ENCODE measurements at regions not wholly inside any gene's neighbourhood (a gene's known extent, or its start where the extent isn't known, plus 50 kb on each side); places are given as distances from the start of the nearest gene placed in this dataset.

DNA sequence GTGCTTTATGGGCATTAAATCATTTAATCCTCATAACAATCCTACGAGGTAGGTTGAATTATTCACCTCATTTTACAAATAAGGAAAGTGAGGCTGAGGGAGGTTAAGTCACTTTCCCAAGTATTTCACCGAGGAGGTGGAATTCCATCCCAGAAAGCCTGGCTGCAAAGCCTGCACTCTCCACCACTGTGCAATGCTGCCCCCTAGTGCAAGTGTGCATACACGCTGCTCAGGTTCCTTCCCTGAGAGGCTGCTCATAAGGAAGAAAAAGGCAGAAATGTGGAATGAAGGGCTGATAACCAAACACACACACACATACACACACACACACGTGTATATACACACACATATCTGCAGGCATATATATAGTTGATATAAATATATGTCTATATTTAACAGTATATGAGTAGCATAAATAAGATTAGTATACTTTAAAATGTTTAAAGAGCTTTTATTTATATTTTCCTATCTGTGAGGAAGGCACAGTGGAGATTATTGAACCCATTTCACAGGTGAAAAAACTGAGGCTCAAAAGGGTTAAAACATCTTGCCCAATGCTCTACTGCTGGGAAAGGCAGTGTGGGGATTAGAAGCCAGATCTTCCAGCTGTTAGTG is 714.5 kb upstream of the TENM3 start:
- TF ChIP-seq, protein P1, sequence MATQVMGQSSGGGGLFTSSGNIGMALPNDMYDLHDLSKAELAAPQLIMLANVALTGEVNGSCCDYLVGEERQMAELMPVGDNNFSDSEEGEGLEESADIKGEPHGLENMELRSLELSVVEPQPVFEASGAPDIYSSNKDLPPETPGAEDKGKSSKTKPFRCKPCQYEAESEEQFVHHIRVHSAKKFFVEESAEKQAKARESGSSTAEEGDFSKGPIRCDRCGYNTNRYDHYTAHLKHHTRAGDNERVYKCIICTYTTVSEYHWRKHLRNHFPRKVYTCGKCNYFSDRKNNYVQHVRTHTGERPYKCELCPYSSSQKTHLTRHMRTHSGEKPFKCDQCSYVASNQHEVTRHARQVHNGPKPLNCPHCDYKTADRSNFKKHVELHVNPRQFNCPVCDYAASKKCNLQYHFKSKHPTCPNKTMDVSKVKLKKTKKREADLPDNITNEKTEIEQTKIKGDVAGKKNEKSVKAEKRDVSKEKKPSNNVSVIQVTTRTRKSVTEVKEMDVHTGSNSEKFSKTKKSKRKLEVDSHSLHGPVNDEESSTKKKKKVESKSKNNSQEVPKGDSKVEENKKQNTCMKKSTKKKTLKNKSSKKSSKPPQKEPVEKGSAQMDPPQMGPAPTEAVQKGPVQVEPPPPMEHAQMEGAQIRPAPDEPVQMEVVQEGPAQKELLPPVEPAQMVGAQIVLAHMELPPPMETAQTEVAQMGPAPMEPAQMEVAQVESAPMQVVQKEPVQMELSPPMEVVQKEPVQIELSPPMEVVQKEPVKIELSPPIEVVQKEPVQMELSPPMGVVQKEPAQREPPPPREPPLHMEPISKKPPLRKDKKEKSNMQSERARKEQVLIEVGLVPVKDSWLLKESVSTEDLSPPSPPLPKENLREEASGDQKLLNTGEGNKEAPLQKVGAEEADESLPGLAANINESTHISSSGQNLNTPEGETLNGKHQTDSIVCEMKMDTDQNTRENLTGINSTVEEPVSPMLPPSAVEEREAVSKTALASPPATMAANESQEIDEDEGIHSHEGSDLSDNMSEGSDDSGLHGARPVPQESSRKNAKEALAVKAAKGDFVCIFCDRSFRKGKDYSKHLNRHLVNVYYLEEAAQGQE (IDR thresholded peaks at IDR 0.05; ENCODE audit: insufficient replicate concordance, low read depth), result no peak
- TF ChIP-seq, protein P2, sequence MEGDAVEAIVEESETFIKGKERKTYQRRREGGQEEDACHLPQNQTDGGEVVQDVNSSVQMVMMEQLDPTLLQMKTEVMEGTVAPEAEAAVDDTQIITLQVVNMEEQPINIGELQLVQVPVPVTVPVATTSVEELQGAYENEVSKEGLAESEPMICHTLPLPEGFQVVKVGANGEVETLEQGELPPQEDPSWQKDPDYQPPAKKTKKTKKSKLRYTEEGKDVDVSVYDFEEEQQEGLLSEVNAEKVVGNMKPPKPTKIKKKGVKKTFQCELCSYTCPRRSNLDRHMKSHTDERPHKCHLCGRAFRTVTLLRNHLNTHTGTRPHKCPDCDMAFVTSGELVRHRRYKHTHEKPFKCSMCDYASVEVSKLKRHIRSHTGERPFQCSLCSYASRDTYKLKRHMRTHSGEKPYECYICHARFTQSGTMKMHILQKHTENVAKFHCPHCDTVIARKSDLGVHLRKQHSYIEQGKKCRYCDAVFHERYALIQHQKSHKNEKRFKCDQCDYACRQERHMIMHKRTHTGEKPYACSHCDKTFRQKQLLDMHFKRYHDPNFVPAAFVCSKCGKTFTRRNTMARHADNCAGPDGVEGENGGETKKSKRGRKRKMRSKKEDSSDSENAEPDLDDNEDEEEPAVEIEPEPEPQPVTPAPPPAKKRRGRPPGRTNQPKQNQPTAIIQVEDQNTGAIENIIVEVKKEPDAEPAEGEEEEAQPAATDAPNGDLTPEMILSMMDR (IDR thresholded peaks at IDR 0.05; ENCODE audit: insufficient read depth, low read length), result peak; percentile 93
- DNase-seq (ENCODE audit: low read depth in 1 of 2, low spot score in 1 of 2), result peak; percentile 20 to 42

DNA sequence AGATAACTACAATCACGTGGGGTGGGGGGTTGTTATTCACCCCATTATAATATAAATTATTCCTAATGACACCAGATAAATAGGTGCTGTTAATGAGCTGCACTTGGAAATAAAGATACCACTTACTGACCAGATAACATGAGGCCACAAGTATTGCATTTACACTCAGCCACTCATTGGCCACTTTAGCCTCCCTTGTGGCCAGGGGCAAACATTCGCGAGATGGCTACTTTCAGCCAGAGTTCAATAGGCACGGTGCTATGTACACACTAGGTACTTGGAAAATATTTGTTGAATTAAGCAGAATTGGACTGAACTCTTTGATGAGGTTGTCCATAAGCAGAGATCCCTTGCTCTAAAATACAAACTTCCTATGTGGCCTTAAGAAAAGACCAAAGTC is 713.7 kb upstream of the TENM3 start:
- Histone ChIP-seq H3K27me3 (ENCODE audit: insufficient read depth, poor library complexity, severe bottlenecking) (no peaks in the 10 kb centered on the region), H3K27ac (replicated peaks) (no peak overlapping the region), H3K4me3 (replicated peaks; ENCODE audit: insufficient read depth, low read length) (no peak overlapping the region)
- DNase-seq (ENCODE audit: low read depth in 1 of 2, low spot score in 1 of 2), result no peak
- TF ChIP-seq POLR2AphosphoS5 (IDR thresholded peaks at IDR 0.05; ENCODE audit: low read depth) (no peak), SPI1 (IDR thresholded peaks at IDR 0.05; ENCODE audit: borderline replicate concordance, low read depth) (no peak), GABPA (IDR thresholded peaks at IDR 0.05; ENCODE audit: low read depth) (no peak)
- TF ChIP-seq, protein P1 (IDR thresholded peaks at IDR 0.05; ENCODE audit: insufficient replicate concordance, low read depth), result no peak
- TF ChIP-seq, protein P2 (IDR thresholded peaks at IDR 0.05; ENCODE audit: insufficient read depth, low read length), result no peak

More for the DNA sequence above, 714.5 kb upstream of the TENM3 start:
- H3K27ac ChIP-seq (replicated peaks), result no peak overlapping the region
- H3K4me3 ChIP-seq (replicated peaks; ENCODE audit: insufficient read depth, low read length), result no peak overlapping the region
- H3K27me3 ChIP-seq (ENCODE audit: insufficient read depth, poor library complexity, severe bottlenecking), result no peaks in the 10 kb centered on the region

DNA sequence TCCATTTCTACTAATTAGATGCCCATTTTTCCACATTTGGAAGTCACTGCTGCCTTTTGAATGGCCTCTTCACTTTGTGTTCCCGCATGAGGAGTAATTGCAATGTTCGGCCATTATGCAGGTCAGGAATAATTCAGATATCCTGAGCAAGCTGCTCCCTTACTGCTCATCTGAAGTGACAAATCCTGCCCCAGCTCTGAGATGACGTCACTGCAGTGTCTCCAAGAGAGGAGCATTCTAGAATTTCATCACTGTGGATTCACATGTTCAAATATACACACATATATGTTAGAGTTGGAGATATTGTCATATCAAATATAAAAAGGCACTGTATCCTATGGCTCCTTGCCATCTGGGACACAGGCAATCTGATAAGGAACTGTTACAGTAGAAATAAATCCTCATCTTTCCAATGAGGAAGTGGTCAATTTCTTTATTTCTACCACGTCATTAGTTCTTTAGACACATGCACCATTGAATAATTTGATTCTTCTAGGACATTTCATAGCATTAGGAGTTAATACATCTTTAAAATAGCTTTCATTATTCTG is 706.9 kb upstream of the TENM3 start:
- H3K27ac ChIP-seq (replicated peaks), result no peak overlapping the region
- no peak overlapping the region for H3K4me3 ChIP-seq (replicated peaks; ENCODE audit: insufficient read depth, low read length)
- no peaks in the 10 kb centered on the region for H3K27me3 ChIP-seq (ENCODE audit: insufficient read depth, poor library complexity, severe bottlenecking)
- DNase-seq (ENCODE audit: low read depth in 1 of 2, low spot score in 1 of 2), result no peak
- TF ChIP-seq SPI1 (IDR thresholded peaks at IDR 0.05; ENCODE audit: borderline replicate concordance, low read depth) (peak; percentile 9; the same call in 1 of the 2 replicates), POLR2AphosphoS5 (IDR thresholded peaks at IDR 0.05; ENCODE audit: low read depth) (no peak), GABPA (IDR thresholded peaks at IDR 0.05; ENCODE audit: low read depth) (no peak)
- TF ChIP-seq, protein P1 (IDR thresholded peaks at IDR 0.05; ENCODE audit: insufficient replicate concordance, low read depth), result no peak
- TF ChIP-seq, protein P2 (IDR thresholded peaks at IDR 0.05; ENCODE audit: insufficient read depth, low read length), result no peak

Measured in HL-60 (cell line).